ENCODE measurements at regions not wholly inside any gene's neighbourhood (a gene's known extent, or its start where the extent isn't known, plus 50 kb on each side); places are given as distances from the start of the nearest gene placed in this dataset.

- no peaks in the 10 kb centered on the region for H3K36me3 Mint-ChIP-seq
- DNase-seq (ENCODE audit: low spot score in 2 of 2): no peak
- no peak for ATAC-seq
- peaks cover 8% of the 10 kb centered on the region for H3K9me3 Mint-ChIP-seq
- H3K4me1 Mint-ChIP-seq: no peaks in the 10 kb centered on the region
- H3K27ac Mint-ChIP-seq: no peak overlapping the region
- H3K4me3 Mint-ChIP-seq: no peak overlapping the region
Observed at GRCh38 chr12:84619053-84619571, 293.5 kb downstream of the SLC6A15 start.

GRCh38 chr12:84607170-84607819, 305.3 kb downstream of the SLC6A15 start:
- no peak overlapping the region for H3K27ac Mint-ChIP-seq
- no peak for ATAC-seq
- DNase-seq (ENCODE audit: low spot score in 2 of 2): no peak
- H3K4me1 Mint-ChIP-seq: no peaks in the 10 kb centered on the region
- H3K4me3 Mint-ChIP-seq: no peak overlapping the region
- H3K9me3 Mint-ChIP-seq: peaks cover 14% of the 10 kb centered on the region
- H3K36me3 Mint-ChIP-seq: no peaks in the 10 kb centered on the region

- H3K36me3 Mint-ChIP-seq: no peaks in the 10 kb centered on the region
- H3K9me3 Mint-ChIP-seq: peaks cover 14% of the 10 kb centered on the region
- ATAC-seq (no peak), DNase-seq (ENCODE audit: low spot score in 2 of 2) (no peak)
- H3K4me1 Mint-ChIP-seq: no peaks in the 10 kb centered on the region
- no peak overlapping the region for H3K4me3 Mint-ChIP-seq
- no peak overlapping the region for H3K27ac Mint-ChIP-seq
Observed at GRCh38 chr12:84605983-84606382, 306.6 kb downstream of the SLC6A15 start.

GRCh38 chr12:84604551-84604950, 308.0 kb downstream of the SLC6A15 start:
- ATAC-seq (no peak), DNase-seq (ENCODE audit: low spot score in 2 of 2) (no peak)
- peaks cover 11% of the 10 kb centered on the region for H3K9me3 Mint-ChIP-seq
- H3K27ac Mint-ChIP-seq: no peak overlapping the region
- H3K4me1 Mint-ChIP-seq: no peaks in the 10 kb centered on the region
- no peaks in the 10 kb centered on the region for H3K36me3 Mint-ChIP-seq
- H3K4me3 Mint-ChIP-seq: no peak overlapping the region

- H3K36me3 Mint-ChIP-seq: no peaks in the 10 kb centered on the region
- H3K4me3 Mint-ChIP-seq: no peak overlapping the region
- H3K9me3 Mint-ChIP-seq: peaks cover 11% of the 10 kb centered on the region
- no peaks in the 10 kb centered on the region for H3K4me1 Mint-ChIP-seq
- no peak for DNase-seq (ENCODE audit: low spot score in 2 of 2)
- H3K27ac Mint-ChIP-seq: no peak overlapping the region
- no peak for ATAC-seq
Observed at GRCh38 chr12:84603484-84604248, 308.9 kb downstream of the SLC6A15 start.

GRCh38 chr12:84601483-84601882, 311.1 kb downstream of the SLC6A15 start:
- no peaks in the 10 kb centered on the region for H3K36me3 Mint-ChIP-seq
- ATAC-seq (no peak), DNase-seq (ENCODE audit: low spot score in 2 of 2) (no peak)
- H3K27ac Mint-ChIP-seq: no peak overlapping the region
- H3K9me3 Mint-ChIP-seq: peaks cover 11% of the 10 kb centered on the region
- no peak overlapping the region for H3K4me3 Mint-ChIP-seq
- H3K4me1 Mint-ChIP-seq: no peaks in the 10 kb centered on the region

GRCh38 chr12:84599539-84599938, 313.1 kb downstream of the SLC6A15 start:
- Mint-ChIP-seq H3K9me3 (peaks cover 10% of the 10 kb centered on the region), H3K4me3 (no peak overlapping the region), H3K4me1 (no peaks in the 10 kb centered on the region), H3K36me3 (no peaks in the 10 kb centered on the region), H3K27ac (no peak overlapping the region)
- ATAC-seq: no peak
- DNase-seq (ENCODE audit: low spot score in 2 of 2): no peak

- Mint-ChIP-seq H3K9me3 (peaks cover 4% of the 10 kb centered on the region), H3K27ac (no peak overlapping the region), H3K4me1 (no peaks in the 10 kb centered on the region), H3K36me3 (no peaks in the 10 kb centered on the region), H3K4me3 (no peak overlapping the region)
- no peak for ATAC-seq
- DNase-seq (ENCODE audit: low spot score in 2 of 2): no peak
Observed at GRCh38 chr12:84596266-84596665, 316.3 kb downstream of the SLC6A15 start.

GRCh38 chr12:84594157-84594556, 318.4 kb downstream of the SLC6A15 start:
- H3K27ac Mint-ChIP-seq: no peak overlapping the region
- H3K36me3 Mint-ChIP-seq: no peaks in the 10 kb centered on the region
- no peak for DNase-seq (ENCODE audit: low spot score in 2 of 2)
- H3K9me3 Mint-ChIP-seq: peaks cover 7% of the 10 kb centered on the region
- no peaks in the 10 kb centered on the region for H3K4me1 Mint-ChIP-seq
- no peak for ATAC-seq
- H3K4me3 Mint-ChIP-seq: no peak overlapping the region

- Mint-ChIP-seq H3K4me3 (no peak overlapping the region), H3K4me1 (no peaks in the 10 kb centered on the region), H3K36me3 (no peaks in the 10 kb centered on the region), H3K27ac (no peak overlapping the region), H3K9me3 (peaks cover 19% of the 10 kb centered on the region)
- ATAC-seq (no peak), DNase-seq (ENCODE audit: low spot score in 2 of 2) (no peak)
Observed at GRCh38 chr12:84585776-84586395, 326.7 kb downstream of the SLC6A15 start.

- Mint-ChIP-seq H3K4me1 (no peaks in the 10 kb centered on the region), H3K27ac (no peak overlapping the region), H3K9me3 (peaks cover 10% of the 10 kb centered on the region), H3K36me3 (no peaks in the 10 kb centered on the region), H3K4me3 (no peak overlapping the region)
- ATAC-seq (no peak), DNase-seq (ENCODE audit: low spot score in 2 of 2) (no peak)
Observed at GRCh38 chr12:84572196-84572595, 340.4 kb downstream of the SLC6A15 start.

GRCh38 chr12:84562331-84562730, 350.3 kb downstream of the SLC6A15 start:
- H3K4me1 Mint-ChIP-seq: no peaks in the 10 kb centered on the region
- no peak overlapping the region for H3K4me3 Mint-ChIP-seq
- ATAC-seq (no peak), DNase-seq (ENCODE audit: low spot score in 2 of 2) (no peak)
- H3K27ac Mint-ChIP-seq: no peak overlapping the region
- no peaks in the 10 kb centered on the region for H3K36me3 Mint-ChIP-seq
- peaks cover 19% of the 10 kb centered on the region for H3K9me3 Mint-ChIP-seq

- Mint-ChIP-seq H3K36me3 (no peaks in the 10 kb centered on the region), H3K9me3 (peaks cover 20% of the 10 kb centered on the region), H3K4me1 (no peaks in the 10 kb centered on the region), H3K27ac (no peak overlapping the region), H3K4me3 (no peak overlapping the region)
- no peak for DNase-seq (ENCODE audit: low spot score in 2 of 2)
- no peak for ATAC-seq
Observed at GRCh38 chr12:84561351-84561750, 351.2 kb downstream of the SLC6A15 start.

- Mint-ChIP-seq H3K9me3 (peaks cover 23% of the 10 kb centered on the region), H3K27ac (no peak overlapping the region), H3K36me3 (no peaks in the 10 kb centered on the region), H3K4me3 (no peak overlapping the region), H3K4me1 (no peaks in the 10 kb centered on the region)
- ATAC-seq: no peak
- no peak for DNase-seq (ENCODE audit: low spot score in 2 of 2)
Observed at GRCh38 chr12:84554199-84554723, 358.3 kb downstream of the SLC6A15 start.

GRCh38 chr12:84553331-84554117, 359.1 kb downstream of the SLC6A15 start:
- ATAC-seq: no peak
- no peak for DNase-seq (ENCODE audit: low spot score in 2 of 2)
- Mint-ChIP-seq H3K27ac (no peak overlapping the region), H3K4me3 (no peak overlapping the region), H3K36me3 (no peaks in the 10 kb centered on the region), H3K4me1 (no peaks in the 10 kb centered on the region), H3K9me3 (peaks cover 22% of the 10 kb centered on the region)

Data from stimulated activated effector memory CD8-positive, alpha-beta T cell treated with anti-CD3 and anti-CD28 coated beads, Interleukin-12 subunit alpha, Interleukin-12 subunit beta, amount 100 ng/mL, for 72 hours (primary cell).